ENCODE measurements at regions not wholly inside any gene's neighbourhood (a gene's known extent, or its start where the extent isn't known, plus 50 kb on each side); places are given as distances from the start of the nearest gene placed in this dataset.

DNA sequence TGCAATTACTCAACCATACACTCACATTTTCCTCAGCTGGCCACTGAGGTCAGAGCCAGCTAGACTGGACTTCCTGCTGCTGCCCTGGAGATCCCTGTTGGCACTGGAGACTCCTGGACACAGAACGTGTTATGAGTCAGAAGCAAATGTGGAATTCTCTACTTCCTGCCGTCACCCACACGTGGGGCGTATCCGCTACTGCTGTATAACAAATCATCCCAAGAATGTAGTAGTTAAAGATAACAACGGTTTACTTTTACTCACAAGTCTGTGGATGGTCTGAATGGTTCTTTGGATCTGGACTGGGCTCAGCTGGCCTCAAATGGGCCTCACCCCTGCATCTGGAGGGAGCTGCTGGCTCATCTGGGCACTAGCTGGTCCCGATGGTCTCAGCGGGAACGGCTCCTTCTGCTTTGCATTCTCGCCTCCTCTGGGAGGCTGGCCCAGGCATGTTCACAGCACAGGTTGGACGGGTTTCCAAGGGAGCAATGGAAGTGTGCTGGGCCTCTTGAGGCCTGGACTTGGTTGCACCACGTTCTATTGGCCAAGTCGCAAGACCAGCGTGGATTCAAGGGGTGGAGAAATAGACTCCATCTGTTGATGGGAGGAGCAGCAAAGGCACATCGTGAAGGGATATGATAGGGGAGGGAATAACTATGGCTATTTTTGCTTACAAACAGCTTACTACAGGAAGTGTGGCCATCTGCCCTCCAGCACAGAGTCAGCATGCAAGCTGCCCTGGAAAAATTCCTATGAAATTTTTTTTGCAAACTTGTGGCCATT, 118.5 kb downstream of the SNX5 start (continued):
- TF ChIP-seq FOS (IDR thresholded peaks at IDR 0.05; ENCODE audit: low read depth, low read length) (peak; percentile 93), SMC3 (IDR thresholded peaks at IDR 0.05; ENCODE audit: low read depth, low read length) (peak; percentile 28; the same call in 1 of the 2 replicates)

DNA sequence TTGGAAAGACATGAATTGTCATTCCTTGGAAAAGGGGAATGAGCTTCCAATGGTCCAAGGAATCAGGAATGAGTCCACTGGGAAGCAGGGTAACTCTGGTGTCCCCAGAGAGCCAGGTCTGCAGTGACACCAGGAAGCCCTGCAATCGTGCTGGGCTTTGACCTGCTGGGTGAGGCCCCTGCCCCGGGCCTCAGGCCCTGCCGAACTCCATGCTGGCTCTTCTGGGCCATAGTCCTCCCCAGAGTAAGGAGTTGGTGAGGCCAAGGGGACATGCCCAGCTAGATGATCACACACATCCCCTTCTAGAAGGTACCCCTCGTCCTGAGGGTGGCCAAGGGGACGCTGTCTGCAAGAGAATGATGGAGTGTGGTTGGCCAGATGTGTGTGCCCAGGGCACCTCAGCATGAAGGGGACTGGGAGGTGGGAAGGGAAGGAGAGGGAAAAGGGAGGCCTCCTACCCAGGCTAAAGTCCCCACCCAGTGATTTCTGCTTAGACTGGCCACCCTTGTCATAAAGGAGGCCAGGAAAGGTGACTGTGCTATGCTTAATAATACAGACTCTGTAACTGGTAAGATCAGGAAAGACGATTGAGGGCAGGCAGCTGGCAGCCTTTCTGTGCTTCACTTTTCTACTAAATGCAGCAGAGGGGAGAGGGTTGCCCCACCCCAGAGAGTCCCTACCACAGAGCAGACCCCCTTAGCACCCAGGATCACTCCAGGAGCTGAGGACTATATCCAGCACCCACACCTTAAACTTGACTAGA, 119.3 kb downstream of the SNX5 start:
- H3K9ac ChIP-seq (ENCODE audit: low read depth, low read length), result no peak overlapping the region
- H3K4me2 ChIP-seq (ENCODE audit: low read depth, low read length), result no peak overlapping the region
- BruUV-seq (replicated peaks), result no TSS peak
- TF ChIP-seq CHD1 (IDR thresholded peaks at IDR 0.05; ENCODE audit: low read depth, low read length) (no peak), MXI1 (IDR thresholded peaks at IDR 0.05; ENCODE audit: borderline replicate concordance, low read depth, low read length) (no peak), BHLHE40 (IDR thresholded peaks at IDR 0.05; ENCODE audit: low read depth, low read length) (no peak), RAD21 (IDR thresholded peaks at IDR 0.05; ENCODE audit: low read length) (no peak), RFX5 (IDR thresholded peaks at IDR 0.05; ENCODE audit: low read depth, low read length) (no peak), POLR2A (IDR thresholded peaks at IDR 0.05; ENCODE audit: low read depth, low read length) (no peak), MAFK (IDR thresholded peaks at IDR 0.05; ENCODE audit: low read depth, low read length) (no peak), NFE2L2 (IDR thresholded peaks at IDR 0.05; ENCODE audit: low read depth, low read length) (no peak), MAZ (IDR thresholded peaks at IDR 0.05; ENCODE audit: borderline replicate concordance, low read depth, low read length) (no peak), SMC3 (IDR thresholded peaks at IDR 0.05; ENCODE audit: low read depth, low read length) (no peak), CEBPB (IDR thresholded peaks at IDR 0.05; ENCODE audit: low read depth, low read length) (no peak)
- TF ChIP-seq, protein P1, sequence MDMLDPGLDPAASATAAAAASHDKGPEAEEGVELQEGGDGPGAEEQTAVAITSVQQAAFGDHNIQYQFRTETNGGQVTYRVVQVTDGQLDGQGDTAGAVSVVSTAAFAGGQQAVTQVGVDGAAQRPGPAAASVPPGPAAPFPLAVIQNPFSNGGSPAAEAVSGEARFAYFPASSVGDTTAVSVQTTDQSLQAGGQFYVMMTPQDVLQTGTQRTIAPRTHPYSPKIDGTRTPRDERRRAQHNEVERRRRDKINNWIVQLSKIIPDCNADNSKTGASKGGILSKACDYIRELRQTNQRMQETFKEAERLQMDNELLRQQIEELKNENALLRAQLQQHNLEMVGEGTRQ (IDR thresholded peaks at IDR 0.05; ENCODE audit: low read depth, low read length), result no peak
- TF ChIP-seq, protein P2, sequence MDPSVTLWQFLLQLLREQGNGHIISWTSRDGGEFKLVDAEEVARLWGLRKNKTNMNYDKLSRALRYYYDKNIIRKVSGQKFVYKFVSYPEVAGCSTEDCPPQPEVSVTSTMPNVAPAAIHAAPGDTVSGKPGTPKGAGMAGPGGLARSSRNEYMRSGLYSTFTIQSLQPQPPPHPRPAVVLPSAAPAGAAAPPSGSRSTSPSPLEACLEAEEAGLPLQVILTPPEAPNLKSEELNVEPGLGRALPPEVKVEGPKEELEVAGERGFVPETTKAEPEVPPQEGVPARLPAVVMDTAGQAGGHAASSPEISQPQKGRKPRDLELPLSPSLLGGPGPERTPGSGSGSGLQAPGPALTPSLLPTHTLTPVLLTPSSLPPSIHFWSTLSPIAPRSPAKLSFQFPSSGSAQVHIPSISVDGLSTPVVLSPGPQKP (IDR thresholded peaks at IDR 0.05; ENCODE audit: borderline replicate concordance, low read depth, low read length), result no peak

More for the DNA sequence above, 119.3 kb downstream of the SNX5 start:
- H2AFZ ChIP-seq (replicated peaks; ENCODE audit: low read length, poor library complexity), result peak overlapping the region; percentile 57
- H3K23ac ChIP-seq (ENCODE audit: low read depth, low read length), result peak overlapping the region; percentile 77
- DNase-seq (no peak), ATAC-seq (ENCODE audit: low read depth) (no peak)
- H3K36me3 ChIP-seq (ENCODE audit: control insufficient read depth, insufficient read depth, low read length), result no peaks in the 10 kb centered on the region
- peak overlapping the region; percentile 94; the same call in 2 of the 3 replicates for H2BK15ac ChIP-seq (ENCODE audit: low read depth, low read length)
- no CpG with 5 or more reads among the region's 6 CpGs for WGBS, 2 experiments (ENCODE audit: extremely low coverage in 2 of 2, insufficient read length in 1 of 2)
- H4K91ac ChIP-seq (ENCODE audit: insufficient read depth, low read depth, low read length), result peak overlapping the region; percentile 98
- CTCF ChIA-PET, result interaction anchor here (0.6 kb wide), 1 partner anchor 46 kb away, joined by 3 read pairs; no protein-coding TSS in a partner anchor
- peak overlapping the region; percentile 98 for H3K4ac ChIP-seq (ENCODE audit: low read depth, low read length)
- H3K4me3 ChIP-seq (ENCODE audit: insufficient read depth, low read depth, low read length), result no peak overlapping the region
- dilution Hi-C loops (cut with HindIII; ENCODE audit: low sequenced_read_pairs, unreplicated experiment), result no loop called here
- no peaks in the 10 kb centered on the region for H4K20me1 ChIP-seq (ENCODE audit: insufficient read depth, low read length)
- in situ Hi-C loops (cut with MboI; ENCODE audit: low sequenced_read_pairs), result no loop called here
- H4K5ac ChIP-seq (ENCODE audit: low read depth, low read length), result peak overlapping the region; percentile 60
- peak overlapping the region; percentile 81 to 91 for H4K8ac ChIP-seq (ENCODE audit: low read depth in 2 of 2, low read length in 2 of 2)
- intact Hi-C loops (cut with micrococcal nuclease), result no loop called here
- H3K9me1 ChIP-seq (ENCODE audit: insufficient read depth, low read length), result peaks cover 31% of the 10 kb centered on the region
- H2BK120ac ChIP-seq (ENCODE audit: low read depth, low read length), result peak overlapping the region; percentile 100
- H3K9me3 ChIP-seq (ENCODE audit: control insufficient read depth, insufficient read depth, low read length), result peaks cover 6% of the 10 kb centered on the region
- POLR2A ChIA-PET (ENCODE audit: unreplicated experiment), result interaction anchor here (1.6 kb wide), 1 partner anchor 25 kb away, joined by 5 read pairs; no protein-coding TSS in a partner anchor
- peak overlapping the region; percentile 95 for H2AK9ac ChIP-seq (replicated peaks; ENCODE audit: low read depth, low read length, poor library complexity)
- peak overlapping the region; percentile 92 for H3K14ac ChIP-seq (replicated peaks; ENCODE audit: low read depth, low read length)
- H3K4me1 ChIP-seq (ENCODE audit: control insufficient read depth, insufficient read depth, low read length), result peaks cover 6% of the 10 kb centered on the region
- H3K18ac ChIP-seq (ENCODE audit: low read depth, low read length), result peak overlapping the region; percentile 69
- H2AK5ac ChIP-seq (ENCODE audit: low read depth, low read length), result peak overlapping the region; percentile 100
- H3K56ac ChIP-seq (ENCODE audit: extremely low read depth, insufficient read depth, low read length), result peak overlapping the region; percentile 77
- peak overlapping the region; percentile 79 for H2BK5ac ChIP-seq (ENCODE audit: low read depth, low read length, poor library complexity, severe bottlenecking)
- peak overlapping the region; percentile 62 for H3K27ac ChIP-seq (ENCODE audit: insufficient read depth, low read length)
- H3K79me1 ChIP-seq (ENCODE audit: low read depth in 1 of 2, low read length in 2 of 2), result peaks cover 0 to 21% of the 10 kb centered on the region in 2 experiments; a peak in 2 of 4 replicates
- H3K27me3 ChIP-seq (ENCODE audit: control insufficient read depth, insufficient read depth, low read length), result no peaks in the 10 kb centered on the region
- peak overlapping the region; percentile 99 for H2BK20ac ChIP-seq (ENCODE audit: low read depth, low read length)

Measured in IMR-90 (cell line).